ENCODE measurements at regions not wholly inside any gene's neighbourhood (a gene's known extent, or its start where the extent isn't known, plus 50 kb on each side); places are given as distances from the start of the nearest gene placed in this dataset.
"Not testable (repeated sequence)": the region's sequence is repeated elsewhere in the genome, so short reads cannot be mapped to it uniquely, and the experiment has no call there.

- peaks cover 23% of the 10 kb centered on the region for H3K9me3 Mint-ChIP-seq
- H3K4me3 Mint-ChIP-seq: no peak overlapping the region
- H3K36me3 Mint-ChIP-seq (ENCODE audit: low read depth): no peaks in the 10 kb centered on the region
- H3K27ac Mint-ChIP-seq: no peak overlapping the region
- DNase-seq: no peak
- no peaks in the 10 kb centered on the region for H3K4me1 Mint-ChIP-seq
- H3K27me3 Mint-ChIP-seq (ENCODE audit: low read depth, poor library complexity): no peaks in the 10 kb centered on the region
- no peak for TF ChIP-seq CTCF (IDR thresholded peaks at IDR 0.05)
These were observed 72.3 kb upstream of the SYNCRIP start for GRCh38 chr6:85714893-85715530.

- no peak for TF ChIP-seq CTCF (IDR thresholded peaks at IDR 0.05)
- no peaks in the 10 kb centered on the region for H3K36me3 Mint-ChIP-seq (ENCODE audit: low read depth)
- peaks cover 41% of the 10 kb centered on the region for H3K9me3 Mint-ChIP-seq
- no peaks in the 10 kb centered on the region for H3K27me3 Mint-ChIP-seq (ENCODE audit: low read depth, poor library complexity)
- no peak overlapping the region for H3K4me3 Mint-ChIP-seq
- DNase-seq: no peak
- H3K27ac Mint-ChIP-seq: no peak overlapping the region
- H3K4me1 Mint-ChIP-seq: no peaks in the 10 kb centered on the region
These were observed 69.7 kb upstream of the SYNCRIP start for GRCh38 chr6:85712346-85712745.

GRCh38 chr6:85707515-85708145, 64.9 kb upstream of the SYNCRIP start:
- not testable (repeated sequence) for DNase-seq; H3K36me3 Mint-ChIP-seq (ENCODE audit: low read depth); H3K4me1 Mint-ChIP-seq

GRCh38 chr6:85706272-85706671, 63.6 kb upstream of the SYNCRIP start:
- no peak overlapping the region for H3K27ac Mint-ChIP-seq
- DNase-seq: no peak
- no peak overlapping the region for H3K4me3 Mint-ChIP-seq
- no peak for TF ChIP-seq CTCF (IDR thresholded peaks at IDR 0.05)
- peaks cover 4% of the 10 kb centered on the region for H3K27me3 Mint-ChIP-seq (ENCODE audit: low read depth, poor library complexity)
- peaks cover 34% of the 10 kb centered on the region for H3K9me3 Mint-ChIP-seq
- no peaks in the 10 kb centered on the region for H3K4me1 Mint-ChIP-seq
- no peaks in the 10 kb centered on the region for H3K36me3 Mint-ChIP-seq (ENCODE audit: low read depth)

More at GRCh38 chr6:85707515-85708145, 64.9 kb upstream of the SYNCRIP start:
- H3K4me3 Mint-ChIP-seq; H3K27ac Mint-ChIP-seq; H3K27me3 Mint-ChIP-seq (ENCODE audit: low read depth, poor library complexity): not testable (repeated sequence)
- peaks cover 34% of the 10 kb centered on the region for H3K9me3 Mint-ChIP-seq

GRCh38 chr6:85705220-85705619, 62.5 kb upstream of the SYNCRIP start:
- Mint-ChIP-seq H3K9me3 (peaks cover 30% of the 10 kb centered on the region), H3K4me1 (no peaks in the 10 kb centered on the region), H3K4me3 (no peak overlapping the region), H3K27ac (no peak overlapping the region), H3K27me3 (ENCODE audit: low read depth, poor library complexity) (peaks cover 4% of the 10 kb centered on the region), H3K36me3 (ENCODE audit: low read depth) (no peaks in the 10 kb centered on the region)
- DNase-seq: no peak
- TF ChIP-seq CTCF (IDR thresholded peaks at IDR 0.05): no peak

GRCh38 chr6:85703406-85703805, 60.7 kb upstream of the SYNCRIP start:
- H3K36me3 Mint-ChIP-seq (ENCODE audit: low read depth): no peaks in the 10 kb centered on the region
- DNase-seq: no peak
- no peak overlapping the region for H3K27ac Mint-ChIP-seq
- no peak for TF ChIP-seq CTCF (IDR thresholded peaks at IDR 0.05)
- no peaks in the 10 kb centered on the region for H3K4me1 Mint-ChIP-seq
- peaks cover 27% of the 10 kb centered on the region for H3K9me3 Mint-ChIP-seq
- no peak overlapping the region for H3K4me3 Mint-ChIP-seq
- peaks cover 4% of the 10 kb centered on the region for H3K27me3 Mint-ChIP-seq (ENCODE audit: low read depth, poor library complexity)
